ELR (cell line): ENCODE measurements at regions not wholly inside any gene's neighbourhood (a gene's known extent, or its start where the extent isn't known, plus 50 kb on each side); places are given as distances from the start of the nearest gene placed in this dataset.

Source experiments
- DNase-seq: peaks from one replicate; pipeline ENCODE4 v3.0.0-alpha.2; 2015; ENCODE audit warnings: low read depth

DNA sequence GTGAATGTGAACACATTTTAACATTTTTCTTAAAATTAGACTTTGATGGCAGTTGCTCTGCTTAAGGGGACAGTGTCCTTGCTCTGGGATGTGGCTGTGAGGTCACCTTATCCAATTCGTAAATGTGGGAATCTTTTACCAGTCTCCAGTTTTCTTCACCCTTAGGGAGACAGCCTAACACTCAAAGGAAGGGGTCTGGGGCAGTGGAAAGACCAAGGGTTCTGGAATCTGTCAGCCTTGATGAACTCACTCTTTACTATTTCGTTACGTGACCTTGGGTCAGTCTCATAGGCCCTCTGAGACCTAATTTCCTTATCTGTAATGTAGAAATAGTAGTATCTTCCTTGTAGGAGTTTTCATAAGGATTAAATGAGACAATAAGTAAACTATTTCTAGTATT lies 245.6 kb upstream of the ATP2B1 start:
- DNase-seq = no peak

DNA sequence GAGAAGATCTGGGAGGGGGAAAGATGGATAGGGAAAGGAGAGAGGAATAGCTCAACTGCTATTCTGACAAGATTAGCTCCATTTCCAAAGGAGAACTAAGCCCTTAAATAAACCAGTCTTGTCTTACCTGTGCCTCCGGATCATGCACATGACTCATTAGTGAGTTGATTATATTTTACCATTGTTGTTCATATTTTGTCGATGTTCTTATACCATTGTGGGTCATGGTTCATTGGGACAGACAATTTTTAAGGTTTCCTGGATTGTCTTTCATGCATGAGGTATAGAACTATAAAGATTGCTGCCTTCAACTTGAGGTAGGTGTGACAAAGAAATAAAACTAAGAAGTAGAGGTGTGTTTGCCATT lies 243.0 kb upstream of the ATP2B1 start:
- no peak for DNase-seq

DNA sequence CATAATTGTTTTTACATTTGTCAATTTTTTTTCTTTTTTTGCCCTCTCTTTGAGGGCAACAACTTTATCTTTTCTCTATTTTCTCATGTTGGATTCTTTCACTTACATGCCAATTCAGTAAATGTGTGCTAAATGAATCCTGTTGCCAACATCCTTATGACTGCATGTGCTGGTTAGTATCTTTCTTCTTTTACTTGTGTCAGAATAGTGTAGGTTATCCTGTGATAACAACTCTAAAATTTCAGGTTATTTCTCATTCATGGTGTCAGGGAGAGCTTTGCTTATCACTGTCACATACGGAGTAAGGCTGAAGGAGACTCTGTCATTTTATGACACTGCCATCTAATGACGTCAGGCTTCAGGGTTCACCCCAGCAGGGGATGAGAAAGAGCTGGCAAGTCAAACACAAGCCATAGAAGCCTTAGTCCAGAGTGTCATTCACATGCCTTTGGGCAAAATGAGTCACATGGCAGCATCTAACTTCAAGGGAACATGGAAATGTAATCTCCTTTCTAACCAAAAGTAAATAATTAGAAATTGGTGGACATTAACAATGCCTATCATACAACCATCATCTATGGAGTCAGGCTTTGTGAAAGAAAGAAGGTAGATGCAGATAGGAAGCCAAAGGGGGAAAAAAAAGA lies 242.5 kb upstream of the ATP2B1 start:
- peak; percentile 93 for DNase-seq

DNA sequence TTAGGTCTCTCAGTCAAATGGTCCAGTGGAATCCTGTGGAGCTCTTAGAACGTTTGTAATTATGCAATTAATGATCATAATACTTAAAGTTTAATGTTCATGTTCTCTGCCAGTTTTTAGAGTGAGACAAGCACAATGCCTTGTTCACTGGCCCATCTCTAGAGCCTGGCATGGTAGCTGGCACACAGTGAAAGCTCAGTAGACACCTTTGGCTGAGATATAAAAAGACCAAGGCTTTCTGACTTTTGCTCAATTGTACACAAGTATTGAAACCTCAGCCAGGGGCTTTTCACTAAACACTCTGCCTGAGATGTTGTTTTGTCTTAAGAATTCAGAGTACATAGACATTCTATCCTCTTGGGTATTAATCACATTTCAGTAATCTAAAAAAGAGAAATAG lies 241.8 kb upstream of the ATP2B1 start:
- DNase-seq = no peak

DNA sequence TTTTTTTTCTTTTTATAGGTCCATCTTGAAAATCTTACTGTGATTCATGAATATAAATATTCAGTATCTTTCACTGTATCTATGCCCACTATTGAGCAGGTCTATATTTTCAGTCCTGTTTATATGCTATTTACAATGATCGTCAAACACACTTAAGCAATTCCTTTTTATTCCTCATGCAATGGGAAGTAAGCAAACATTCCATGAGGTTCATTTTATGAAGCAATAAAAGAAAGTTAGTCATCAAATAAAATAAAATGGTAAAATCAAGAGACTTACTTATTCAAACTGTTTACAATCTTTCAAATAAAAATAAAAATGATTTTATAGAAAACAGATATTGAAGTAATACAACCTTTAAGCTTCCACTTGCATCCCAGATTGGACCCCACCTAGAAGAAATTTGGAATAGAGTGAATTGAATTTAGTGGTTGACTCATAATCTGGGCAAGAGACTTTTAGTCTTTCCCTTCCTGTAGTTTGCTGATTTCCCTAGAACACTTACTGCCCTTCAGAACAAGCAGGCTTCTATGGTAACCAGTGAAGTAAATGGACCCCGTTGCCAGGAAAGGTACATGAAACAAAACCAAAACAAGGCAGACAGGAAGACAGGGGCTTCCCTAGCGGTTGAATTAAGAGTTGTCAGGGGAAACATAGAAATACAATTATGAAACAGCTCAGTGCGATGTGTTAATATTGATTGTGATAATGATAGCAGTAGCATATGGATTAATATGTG lies 241.0 kb upstream of the ATP2B1 start:
- peak; percentile 77 for DNase-seq

DNA sequence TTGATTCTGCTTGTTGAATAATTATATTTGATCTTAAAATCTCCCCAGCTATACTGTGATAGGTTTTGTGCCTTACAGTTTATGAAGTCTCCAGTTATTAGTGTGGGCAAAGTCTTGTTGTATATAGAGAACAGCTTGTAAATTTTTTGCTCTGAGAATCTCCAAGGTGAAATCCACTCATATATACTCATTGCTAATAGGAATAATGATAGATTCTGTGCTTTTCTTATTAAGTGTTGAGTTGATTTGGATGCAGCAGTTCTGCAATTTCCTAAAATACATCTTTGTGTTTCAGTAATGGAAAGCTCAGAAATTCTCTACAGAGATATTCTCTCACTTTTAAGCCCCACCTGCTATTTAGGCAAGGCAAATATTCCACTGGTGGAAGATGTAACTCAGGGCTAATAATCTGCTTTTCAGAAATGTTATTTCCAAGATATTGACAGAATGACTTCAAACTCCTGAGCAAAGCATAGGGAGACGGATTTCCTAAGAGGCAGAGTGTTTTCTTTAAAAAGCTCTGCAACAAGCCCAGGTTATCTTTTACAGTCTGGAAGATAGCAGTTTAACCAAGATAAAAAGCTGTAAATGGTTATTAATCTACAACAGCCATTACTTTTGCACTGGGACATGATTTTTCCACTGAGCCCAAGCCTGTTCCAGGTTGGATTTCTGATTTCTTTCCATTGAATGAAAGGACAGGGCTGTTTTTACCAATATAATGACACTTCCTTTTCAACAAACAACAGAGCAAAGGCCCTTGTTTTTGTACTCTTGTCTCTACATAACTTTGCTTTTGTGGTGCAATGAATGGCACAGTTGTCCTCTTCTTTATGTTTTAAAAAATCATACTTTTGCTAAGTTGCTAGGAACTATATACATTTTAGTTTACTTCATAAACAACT lies 239.9 kb upstream of the ATP2B1 start:
- no peak for DNase-seq

DNA sequence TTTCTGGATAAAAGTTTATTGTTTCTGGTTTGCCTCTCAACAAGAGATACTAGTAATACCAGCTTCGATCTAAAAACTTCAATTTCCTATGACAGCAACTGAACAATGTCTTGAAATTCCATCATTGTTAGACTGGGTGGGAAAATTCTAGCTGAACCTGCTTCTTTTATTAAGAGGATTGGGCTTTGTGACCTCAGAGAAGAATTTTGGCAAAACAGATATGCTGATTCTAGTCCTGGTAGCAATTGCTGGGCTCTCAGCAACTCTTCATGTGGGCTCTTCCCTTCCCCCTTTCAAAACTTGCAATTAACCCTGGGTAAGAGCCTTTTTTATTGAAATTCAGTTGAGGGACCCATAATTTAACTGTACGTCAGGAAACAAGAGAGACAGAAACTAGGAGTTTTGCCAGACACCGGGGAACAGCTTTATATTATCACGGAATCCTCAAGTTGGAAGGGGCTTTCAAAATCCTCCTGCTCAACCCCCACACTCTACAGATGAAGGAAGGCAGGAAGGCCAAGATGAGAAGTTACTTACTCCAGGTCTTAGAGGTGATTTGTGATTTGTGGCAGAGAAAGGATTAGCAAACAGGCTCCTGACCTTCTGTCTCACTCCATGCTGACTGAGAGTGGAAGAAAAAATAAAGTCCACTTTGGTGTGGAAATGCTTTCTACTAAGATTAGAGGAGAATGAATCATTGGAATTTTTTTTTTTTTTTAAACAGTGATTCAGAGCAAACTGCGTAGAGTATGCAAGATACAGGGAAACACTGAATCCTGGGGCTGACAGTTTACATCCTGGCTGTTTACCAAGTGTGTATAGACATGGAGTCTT lies 239.0 kb upstream of the ATP2B1 start:
- DNase-seq = peak; percentile 96

DNA sequence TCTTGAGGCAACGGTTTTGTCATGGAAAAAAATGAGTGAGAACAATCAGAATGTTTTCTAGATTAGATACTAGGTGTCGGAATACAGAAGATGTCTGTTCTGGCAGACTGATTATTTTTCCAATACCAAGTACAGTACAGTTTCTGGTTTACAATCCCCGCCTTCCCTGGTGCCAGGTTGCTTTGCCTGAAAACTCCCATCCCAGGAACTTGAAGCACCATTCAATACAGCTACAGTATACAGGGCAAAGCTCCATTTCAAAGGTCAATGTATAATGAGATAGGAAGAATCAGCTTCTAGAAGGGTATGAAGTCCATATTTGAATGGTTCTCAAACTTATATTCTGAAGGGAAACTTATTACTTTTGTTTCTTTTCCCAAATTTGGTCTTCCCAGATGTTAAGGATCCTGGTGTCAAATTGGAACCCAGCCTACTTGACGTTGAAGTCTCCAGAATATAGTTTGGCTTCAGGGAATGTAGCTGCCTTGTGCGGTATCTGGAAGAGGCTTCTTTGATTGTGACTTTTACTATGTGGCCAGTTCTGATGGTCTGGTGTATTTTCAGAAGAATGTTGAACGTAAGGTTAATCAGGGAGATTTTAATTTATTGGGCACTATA lies 238.0 kb upstream of the ATP2B1 start:
- no peak for DNase-seq

DNA sequence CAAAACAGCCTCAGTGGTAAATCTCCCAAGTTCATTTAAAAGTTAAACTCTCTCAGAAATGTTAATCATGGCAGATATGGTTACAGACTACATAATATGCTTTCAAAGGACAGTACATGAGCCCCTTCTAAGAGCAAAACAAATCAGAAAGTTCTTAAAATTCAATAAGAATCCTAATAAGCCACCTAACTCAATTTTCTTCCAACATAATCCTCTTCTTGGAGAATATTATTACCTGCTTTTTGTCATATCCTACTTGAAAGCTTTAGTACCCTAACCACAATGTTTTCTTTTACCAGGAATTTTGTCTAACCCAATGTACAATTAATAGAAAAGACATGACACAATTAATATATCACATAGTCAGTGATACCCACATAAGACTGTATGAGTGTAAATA lies 236.5 kb upstream of the ATP2B1 start:
- DNase-seq = no peak

DNA sequence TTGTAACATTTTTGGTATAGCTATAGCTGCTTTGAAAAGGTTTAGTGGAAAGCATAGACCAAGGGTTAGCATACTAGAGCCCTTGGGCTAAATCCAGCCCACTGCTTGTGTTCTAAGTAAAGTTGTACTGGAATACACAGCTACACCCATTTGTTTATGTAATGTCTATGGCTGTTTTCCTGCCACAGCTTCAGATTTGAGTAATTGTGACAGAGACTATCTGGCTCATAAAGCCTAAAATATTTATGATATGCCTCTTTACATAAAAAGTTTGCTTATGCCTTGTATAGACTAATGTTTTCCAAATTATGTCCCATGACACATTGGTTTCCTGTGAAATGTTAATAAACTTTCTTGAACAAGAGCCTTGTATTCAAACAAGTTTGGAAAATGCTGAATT lies 234.8 kb upstream of the ATP2B1 start:
- peak; percentile 20 for DNase-seq

DNA sequence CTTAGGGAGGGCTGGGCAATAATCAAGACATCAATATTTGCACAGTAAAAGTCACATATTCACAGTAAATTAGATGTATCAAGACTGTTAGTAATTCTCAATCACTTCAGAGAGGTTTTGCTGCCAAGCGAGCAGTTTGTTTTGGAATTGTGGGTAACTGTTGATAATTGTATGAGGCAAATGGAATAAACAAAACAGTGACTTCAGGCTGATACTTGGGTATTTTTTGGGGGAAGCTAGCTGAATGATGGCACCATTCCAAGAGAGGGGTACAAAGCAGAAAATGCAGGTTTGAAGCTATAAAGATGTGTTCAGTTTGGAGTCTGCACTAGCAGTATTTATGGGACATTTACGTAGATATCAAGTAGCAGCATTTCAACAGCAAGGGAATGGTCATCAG lies 232.8 kb upstream of the ATP2B1 start:
- DNase-seq = no peak

DNA sequence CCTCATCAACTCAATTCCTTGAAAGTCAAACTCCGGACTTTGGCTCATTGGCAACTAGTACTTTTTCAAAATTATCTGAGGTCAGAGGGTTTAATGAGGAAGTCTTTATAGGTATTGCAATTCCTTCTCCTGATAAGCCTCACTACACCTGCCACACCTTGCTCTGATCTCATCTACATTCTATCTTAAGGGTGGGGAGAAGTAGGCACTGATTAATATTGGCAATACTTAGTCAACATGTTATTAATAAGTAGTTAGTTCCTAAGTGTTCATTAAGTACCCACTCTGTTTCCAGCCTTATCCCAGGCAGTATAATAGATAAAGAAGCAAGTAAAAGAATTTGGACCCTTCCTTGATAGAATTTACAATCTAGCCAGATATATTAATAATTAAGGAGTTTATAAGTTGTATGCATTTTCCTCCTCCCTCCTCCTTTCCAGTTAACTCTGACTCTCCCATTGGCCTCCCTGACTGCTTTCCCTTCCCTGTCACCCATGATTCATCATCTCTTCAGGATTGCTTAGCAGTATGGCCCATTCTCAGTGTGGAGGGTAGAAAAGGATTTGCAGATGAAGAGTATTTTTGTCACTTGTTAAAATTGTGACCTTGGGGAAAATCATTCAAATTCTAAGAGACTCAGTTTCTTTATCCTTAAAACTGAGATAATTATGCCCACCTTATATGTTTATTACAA lies 231.0 kb upstream of the ATP2B1 start:
- DNase-seq = peak; percentile 45

DNA sequence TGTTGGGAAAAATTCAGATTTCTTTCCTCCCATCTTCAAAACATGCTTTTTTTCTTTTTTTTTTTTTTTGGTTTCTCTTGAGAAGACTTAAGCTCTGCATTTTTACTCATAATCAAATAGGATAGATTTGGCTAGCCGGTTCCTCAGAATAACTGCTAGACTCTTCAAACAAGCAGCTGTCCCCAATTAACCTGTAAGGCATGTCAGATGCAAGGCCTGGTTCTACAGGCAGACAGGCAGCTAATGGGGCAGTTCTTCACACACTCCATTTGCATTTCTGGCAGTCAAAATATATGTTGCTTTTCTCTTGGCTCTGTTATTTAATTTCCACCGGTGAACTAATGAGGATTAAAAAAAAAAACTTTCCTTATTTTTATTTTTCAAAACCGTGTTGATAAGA lies 228.0 kb upstream of the ATP2B1 start:
- DNase-seq = no peak

DNA sequence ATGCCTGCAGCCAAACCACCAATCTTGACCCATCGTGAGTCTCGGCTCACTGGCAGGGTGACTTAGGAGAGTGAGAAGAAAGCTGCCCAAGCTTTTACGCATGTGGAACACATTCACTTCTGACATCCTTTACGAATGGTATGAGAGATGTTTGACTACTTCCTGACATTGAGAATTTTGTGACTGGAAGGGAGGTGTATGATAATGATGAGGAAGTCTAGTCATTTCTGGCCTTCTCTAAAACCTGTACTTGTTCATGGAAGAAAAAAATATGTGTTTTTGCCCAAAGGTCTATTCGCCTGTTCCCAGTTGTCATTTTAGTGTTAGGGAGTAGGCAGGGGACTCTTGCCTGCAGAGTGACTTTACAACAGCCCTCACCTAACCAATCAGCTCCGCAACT lies 227.2 kb upstream of the ATP2B1 start:
- no peak for DNase-seq

DNA sequence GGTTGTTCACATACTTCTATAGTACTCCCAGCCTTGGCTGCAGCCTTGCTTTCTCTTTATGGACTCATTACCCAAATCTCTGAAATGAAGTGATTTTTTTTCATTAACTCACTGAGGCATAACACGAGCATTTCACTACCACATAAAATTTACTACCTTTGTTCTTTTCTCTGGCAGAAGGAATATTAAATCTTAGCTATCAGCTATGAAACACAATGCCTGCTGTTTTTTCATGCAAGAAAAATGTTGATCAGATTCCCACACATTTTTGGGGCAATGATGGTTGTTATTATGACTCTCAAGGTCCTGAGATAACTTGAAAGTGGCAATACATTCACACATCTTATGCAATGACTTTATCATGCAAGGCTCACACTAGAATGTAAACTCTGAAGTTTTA lies 225.3 kb upstream of the ATP2B1 start:
- no peak for DNase-seq

DNA sequence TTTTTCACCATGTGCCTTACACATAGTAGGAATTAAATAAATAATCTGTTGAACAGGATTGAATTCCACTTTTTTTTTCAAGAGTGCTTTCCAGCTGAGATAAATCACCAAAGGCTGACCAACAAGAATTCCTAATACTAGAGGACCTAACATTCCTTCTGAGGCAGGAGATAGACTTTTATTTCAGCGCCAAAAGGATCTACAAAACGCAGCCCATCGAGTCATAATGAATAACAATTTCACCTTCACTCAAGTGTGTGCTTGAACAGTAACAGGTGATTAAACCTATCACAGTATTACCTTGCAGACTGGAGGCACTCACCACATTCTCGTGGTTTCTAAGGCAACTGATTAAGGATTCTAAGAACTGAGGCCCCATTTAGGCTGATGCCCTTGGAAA lies 224.3 kb upstream of the ATP2B1 start:
- no peak for DNase-seq

DNA sequence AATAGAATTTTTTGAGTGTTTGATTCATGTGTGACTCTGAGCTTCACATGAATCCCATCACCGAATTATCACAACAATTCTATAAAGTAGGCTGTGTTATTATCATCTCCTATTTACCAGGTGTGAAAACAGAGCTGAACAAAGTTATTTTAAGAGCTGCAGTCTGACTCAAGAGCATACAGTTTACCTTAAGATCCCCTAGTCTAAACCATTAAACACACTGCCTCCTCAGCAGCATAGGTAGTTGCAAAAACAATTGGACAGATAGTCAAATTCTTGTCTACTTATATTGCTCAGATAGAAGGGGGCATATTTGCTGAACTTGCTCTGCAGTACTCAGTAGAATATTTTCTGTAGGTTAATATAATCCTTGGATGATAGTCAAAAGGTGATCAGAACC lies 219.8 kb upstream of the ATP2B1 start:
- DNase-seq = no peak

DNA sequence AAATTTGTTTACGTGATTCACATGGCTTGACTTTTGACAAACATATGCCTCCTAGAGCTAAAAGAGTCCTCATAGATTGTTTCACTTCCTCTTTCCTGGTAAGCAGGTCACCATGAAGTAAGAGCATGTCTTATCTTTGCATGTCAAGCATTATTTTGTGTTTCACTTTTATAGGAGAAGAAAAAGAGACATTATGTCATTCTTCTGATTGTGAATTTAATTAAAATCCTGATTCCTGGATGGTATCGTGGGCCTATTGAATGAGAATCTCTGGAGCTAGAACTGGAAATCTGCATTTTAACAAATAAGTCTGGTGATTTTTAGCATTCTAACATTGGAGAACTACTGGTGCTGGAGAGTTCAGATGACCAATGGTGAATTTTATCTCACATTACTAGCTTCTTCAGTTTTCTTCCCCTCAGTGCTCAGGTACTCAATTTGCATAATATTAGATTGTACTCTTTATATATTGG lies 218.6 kb upstream of the ATP2B1 start:
- no peak for DNase-seq

DNA sequence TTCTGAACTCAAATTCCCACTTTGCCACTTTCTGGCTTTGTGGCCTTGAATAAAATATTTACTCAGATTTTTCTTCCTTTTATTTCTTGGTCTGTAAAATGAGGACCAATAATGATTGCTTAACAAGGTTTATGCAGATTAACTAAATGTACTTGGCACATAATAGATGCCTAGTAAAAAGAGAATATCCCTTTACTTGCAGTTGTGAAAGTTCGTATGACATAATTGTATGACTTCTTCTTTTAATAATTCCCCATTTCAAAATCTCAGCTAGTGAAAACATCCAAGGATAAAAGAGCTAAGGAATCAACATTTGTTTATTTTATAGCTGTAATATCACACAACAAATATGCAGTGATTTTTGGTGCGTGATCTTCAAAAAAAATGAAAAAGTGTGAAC lies 215.6 kb upstream of the ATP2B1 start:
- no peak for DNase-seq

DNA sequence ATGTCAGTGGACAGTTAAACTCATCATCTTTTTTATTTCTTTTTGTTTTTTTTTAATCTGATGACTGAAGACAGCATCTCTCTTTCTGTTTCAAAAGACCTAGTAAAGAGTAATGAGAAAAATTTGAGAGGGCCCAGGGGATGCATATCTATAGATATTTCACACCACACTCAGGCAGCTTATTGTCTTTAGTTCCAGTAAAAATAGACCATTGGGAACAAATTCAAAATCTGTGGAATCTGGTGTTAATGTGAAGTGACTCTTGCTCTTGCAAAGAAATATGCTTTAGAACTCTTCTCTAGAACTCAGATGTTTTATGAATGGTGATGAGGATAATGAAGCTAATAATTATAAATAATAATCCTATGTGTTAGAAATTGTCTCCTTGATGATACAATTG lies 214.5 kb upstream of the ATP2B1 start:
- no peak for DNase-seq

DNA sequence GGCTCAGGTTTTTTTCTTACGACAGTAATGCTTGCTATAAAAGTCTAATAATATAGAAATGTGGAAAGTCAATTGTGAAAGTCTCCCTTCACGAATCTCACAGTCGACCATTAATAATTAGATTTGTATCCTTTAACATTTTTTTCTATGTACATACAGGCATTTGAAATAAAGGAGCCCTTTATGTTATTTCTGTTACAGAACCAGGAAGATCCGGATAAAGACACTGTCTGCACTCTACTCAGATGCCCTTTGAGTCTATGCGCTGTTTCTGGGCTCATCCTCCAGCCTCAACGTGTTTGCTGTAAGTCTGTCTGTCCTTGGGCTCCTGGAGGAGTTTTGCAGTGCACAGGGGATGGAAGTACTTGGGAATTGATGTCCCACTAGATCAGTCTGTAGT lies 212.2 kb upstream of the ATP2B1 start:
- DNase-seq = no peak
